ENCODE measurements at regions not wholly inside any gene's neighbourhood (a gene's known extent, or its start where the extent isn't known, plus 50 kb on each side); places are given as distances from the start of the nearest gene placed in this dataset.
A peak's percentile ranks its signal among the peaks of the same experiment; 100 is the strongest.

DNA sequence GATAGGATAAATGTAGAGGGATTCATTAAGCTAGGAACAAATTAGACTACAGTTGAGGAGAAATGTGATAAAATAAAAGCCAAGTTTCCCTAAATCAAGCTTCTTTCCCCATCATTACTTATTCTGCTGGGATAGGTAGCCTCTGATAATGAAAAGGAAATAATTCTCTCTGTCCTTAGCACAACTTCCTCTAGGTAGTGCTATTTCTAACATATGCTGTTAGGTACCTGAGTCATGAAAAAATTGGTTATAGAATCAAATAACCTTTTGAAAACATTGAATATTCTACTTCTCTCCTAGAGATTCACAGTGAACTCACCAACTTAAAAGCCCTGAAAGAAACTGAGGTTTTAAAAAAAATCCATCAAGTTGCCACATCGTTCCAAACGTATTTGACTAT lies 1793.1 kb downstream of the EFNA5 start:
- TF ChIP-seq, protein P1, sequence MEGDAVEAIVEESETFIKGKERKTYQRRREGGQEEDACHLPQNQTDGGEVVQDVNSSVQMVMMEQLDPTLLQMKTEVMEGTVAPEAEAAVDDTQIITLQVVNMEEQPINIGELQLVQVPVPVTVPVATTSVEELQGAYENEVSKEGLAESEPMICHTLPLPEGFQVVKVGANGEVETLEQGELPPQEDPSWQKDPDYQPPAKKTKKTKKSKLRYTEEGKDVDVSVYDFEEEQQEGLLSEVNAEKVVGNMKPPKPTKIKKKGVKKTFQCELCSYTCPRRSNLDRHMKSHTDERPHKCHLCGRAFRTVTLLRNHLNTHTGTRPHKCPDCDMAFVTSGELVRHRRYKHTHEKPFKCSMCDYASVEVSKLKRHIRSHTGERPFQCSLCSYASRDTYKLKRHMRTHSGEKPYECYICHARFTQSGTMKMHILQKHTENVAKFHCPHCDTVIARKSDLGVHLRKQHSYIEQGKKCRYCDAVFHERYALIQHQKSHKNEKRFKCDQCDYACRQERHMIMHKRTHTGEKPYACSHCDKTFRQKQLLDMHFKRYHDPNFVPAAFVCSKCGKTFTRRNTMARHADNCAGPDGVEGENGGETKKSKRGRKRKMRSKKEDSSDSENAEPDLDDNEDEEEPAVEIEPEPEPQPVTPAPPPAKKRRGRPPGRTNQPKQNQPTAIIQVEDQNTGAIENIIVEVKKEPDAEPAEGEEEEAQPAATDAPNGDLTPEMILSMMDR (IDR thresholded peaks at IDR 0.05; ENCODE audit: low read depth, low read length) = peak; percentile 34
- no peak for TF ChIP-seq EZH2phosphoT487 (IDR thresholded peaks at IDR 0.05; ENCODE audit: low read depth)
